ENCODE measurements at regions not wholly inside any gene's neighbourhood (a gene's known extent, or its start where the extent isn't known, plus 50 kb on each side); places are given as distances from the start of the nearest gene placed in this dataset.
"Not testable (repeated sequence)": the region's sequence is repeated elsewhere in the genome, so short reads cannot be mapped to it uniquely, and the experiment has no call there.

DNA sequence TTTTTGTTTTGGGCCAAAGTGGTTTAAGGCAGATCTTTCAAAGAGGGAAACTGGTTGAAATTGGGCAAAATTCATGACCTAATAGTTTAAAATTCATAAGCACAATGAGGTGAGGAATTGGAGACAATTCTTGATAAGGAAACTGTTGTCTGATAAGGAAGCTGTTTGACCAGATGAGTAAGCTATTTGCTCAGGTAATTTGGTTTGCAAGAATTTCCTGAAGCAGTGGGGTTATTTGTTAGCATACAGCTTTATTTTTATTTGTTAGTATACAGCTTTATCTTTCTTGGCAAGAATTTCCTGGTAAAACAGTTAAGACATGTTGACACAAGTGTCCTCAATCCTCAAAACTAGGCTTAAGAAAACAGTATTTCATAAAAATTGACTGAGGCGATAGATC lies 559.0 kb downstream of the GALC start:
- no peak for DNase-seq (ENCODE audit: low read depth, low spot score)

DNA sequence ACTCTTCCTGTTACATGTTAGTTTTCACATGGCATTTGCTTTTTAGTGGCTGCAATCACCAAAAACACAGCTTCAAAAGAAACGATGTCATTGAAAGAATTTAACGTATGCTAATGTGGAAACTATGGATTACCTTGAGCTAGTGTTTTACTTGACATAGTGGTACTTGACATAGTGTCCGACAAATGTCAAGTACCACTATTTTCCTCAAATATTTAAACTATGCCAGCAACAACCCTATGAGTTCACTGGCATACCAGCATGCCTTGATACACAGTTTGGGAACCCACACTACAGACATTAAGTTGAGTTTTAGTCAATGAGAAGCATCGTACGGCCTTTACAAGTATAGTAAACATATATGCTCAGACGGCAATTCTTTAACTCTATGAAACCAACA lies 560.3 kb downstream of the GALC start:
- no peak for DNase-seq (ENCODE audit: low read depth, low spot score)

DNA sequence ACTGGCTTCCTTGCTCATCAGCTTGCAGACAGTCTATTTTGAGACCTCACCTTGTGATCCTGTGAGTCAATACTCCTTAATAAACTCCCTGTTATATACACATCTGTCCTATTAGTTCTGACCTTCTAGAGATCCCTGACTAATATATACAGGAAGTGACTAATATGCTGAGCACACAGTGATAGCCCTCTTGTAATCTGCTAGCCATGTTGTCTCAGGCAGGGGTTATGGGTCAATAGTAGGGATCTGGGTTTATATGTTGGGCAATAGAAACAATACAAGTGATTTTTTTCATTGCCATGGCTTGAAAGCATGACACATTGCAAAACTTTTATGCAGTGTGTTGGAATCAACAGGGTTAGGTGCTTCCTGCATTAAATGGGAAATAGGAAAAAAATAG lies 562.2 kb downstream of the GALC start:
- no peak for DNase-seq (ENCODE audit: low read depth, low spot score)

DNA sequence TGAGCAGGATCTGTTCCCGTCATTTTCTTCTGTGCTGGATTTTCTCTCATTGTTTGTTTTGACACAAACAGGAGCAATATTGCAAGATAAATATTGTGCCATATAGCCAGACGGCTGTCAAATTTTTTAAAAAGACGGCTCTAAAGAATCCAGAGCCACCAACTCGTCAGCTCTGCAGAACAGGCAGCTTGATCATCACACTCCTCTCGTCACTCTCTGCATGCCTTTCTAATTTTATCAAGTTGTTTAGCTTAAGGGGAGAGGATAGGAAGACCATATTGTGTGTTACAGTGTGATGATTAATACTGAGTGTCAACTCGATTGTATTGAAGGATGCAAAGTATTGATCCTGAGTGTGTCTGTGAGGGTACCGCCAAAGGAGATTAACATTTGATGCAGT lies 562.8 kb downstream of the GALC start:
- DNase-seq (ENCODE audit: low read depth, low spot score) = no peak

DNA sequence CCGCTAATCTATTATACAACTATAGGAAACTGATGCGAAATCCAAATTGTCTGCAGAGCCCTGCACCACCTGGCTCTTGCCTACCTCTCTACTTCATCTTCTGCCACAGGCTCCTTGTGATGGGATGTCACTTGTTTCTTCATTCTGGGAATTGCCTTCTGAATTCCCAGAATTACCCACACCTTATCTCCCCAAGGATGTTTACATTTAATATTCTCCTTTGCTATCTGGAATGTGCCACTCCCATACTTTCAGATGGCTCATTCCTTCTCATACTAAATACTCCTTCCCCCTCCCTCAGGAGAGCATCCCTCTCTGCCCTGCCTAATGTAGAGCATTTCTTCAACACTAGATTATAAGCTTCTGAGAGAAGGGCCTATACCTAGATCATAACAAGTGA lies 573.1 kb downstream of the GALC start:
- no peak for DNase-seq (ENCODE audit: low read depth, low spot score)

DNA sequence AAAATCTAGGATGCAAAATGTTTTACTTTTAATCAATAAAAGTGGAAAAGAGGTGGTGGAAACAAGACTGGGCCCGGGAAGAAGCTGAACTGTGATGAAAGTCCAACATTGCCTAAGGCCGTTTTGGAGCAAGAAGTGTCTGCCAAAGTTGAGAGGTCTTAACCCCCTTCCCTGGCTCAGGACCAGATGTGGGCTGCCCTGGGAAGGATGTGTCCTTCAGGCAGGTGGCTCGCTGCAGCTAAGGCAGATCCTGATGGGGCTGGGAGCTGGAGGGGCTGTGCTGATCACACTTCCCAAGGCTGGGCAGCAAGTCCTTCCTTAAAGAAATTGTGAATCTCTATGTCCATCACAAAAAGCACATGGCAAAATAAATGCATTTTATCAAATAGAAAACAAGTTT lies 581.6 kb downstream of the GALC start:
- no peak for DNase-seq (ENCODE audit: low read depth, low spot score)

DNA sequence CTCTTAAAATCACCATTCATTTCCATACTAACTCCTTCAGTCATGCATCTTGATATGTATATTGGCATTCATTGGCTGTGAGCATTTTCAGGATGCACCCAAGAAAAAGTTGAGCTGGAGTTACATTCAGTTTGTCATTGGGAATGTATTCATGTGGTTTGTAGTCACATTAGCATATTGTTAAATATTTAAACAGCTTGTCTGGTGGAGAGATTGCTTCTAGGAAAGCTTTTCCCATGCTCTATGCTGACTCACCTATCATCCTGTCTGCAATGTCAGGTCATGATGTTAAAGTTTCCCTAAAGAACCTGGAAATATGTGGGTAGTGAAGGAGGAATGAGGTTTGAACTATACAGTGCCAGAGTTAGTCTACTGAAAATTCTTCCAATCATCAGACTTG lies 583.6 kb downstream of the GALC start:
- DNase-seq (ENCODE audit: low read depth, low spot score) = no peak

DNA sequence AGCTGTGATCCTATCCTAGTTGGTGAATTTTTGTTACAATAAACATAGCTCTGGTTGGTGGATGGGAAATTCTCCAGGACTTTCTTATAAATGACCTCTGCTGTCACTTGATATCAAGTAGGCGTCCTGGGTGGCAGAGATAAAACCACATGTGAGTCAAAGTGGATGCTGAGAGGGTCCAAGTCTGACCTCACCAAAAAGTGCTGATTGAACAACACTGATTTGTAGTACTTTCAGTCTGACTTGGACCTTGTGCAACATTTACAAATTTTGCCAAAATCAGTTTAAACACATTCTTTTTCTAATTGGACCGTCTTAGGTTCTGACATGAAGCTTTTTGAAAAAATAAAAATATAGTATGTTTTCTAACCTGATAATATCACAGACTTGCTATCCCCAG lies 585.6 kb downstream of the GALC start:
- no peak for DNase-seq (ENCODE audit: low read depth, low spot score)

DNA sequence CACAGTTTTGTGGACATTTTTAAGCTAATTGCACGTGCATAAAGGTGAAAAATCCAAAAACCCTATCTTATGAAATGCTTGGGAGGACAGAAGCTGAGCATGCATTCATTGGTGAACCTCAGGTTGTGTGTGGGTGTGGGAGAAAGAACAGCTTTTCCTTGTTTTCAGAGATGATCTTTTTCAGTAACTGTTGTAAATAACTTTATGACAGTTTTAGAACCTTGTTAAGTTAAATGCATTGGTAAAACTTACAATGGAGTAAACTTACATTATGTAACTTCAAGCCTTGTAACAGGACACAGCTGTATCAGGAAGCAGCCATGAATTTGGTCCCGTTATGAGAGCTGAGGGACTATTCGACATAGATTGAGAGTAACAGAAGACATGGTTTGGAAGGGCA lies 587.4 kb downstream of the GALC start:
- DNase-seq (ENCODE audit: low read depth, low spot score) = no peak

DNA sequence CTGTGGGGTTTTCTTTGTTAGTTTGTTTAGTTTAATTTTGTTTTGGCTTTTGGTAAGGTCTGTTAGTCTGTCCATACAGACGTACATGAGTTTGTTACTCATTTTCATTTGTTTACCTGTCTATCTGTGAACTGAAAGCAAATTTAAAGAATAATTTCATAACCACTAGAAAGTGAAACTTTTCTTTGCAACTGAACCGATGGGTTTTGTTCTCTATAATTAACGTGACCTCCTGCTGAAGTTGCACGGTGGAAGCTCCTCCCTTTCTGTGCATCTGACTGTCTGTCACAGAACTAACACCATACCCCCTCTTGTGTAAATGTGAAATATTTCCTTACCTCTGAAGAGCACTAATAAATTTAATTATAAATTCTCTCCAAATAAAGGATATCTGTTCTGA lies 595.5 kb downstream of the GALC start:
- no peak for DNase-seq (ENCODE audit: low read depth, low spot score)

DNA sequence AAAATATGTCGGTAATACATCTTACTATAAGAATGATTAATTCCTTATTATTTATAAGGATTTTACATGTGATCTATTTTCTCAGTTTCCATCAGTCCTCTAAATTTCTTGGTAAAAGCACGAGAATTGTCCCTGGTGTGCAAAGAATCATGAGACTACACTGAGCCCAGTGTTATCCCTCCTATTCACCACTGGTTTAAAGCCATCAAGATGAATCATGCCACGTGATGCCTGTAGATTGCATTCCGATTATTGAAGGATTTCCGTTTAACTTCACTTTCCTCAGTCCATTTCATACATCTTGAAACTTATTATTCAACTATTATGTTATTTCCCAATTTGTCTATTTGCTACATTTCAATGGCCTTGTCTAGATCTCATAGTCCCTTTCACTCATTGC lies 601.9 kb downstream of the GALC start:
- no peak for DNase-seq (ENCODE audit: low read depth, low spot score)

DNA sequence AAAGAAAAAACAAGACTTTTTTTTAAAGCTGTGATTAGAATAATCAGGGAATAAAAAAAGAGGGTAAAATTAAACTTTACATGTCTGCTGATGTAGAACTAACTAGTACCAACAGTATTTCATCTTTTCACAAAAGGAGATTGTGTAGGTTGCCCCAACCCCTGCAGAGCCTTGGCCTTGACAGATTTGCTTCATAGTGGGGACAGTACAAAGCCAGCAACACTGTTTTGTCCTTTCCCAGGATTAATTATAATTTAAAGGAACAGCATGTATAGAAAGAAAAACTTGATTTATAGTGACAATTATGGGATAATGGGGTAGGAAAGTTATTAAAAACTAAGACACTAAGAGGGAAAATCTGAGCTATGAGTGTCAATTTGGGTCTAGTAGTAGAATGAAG lies 604.0 kb downstream of the GALC start:
- DNase-seq (ENCODE audit: low read depth, low spot score) = no peak

DNA sequence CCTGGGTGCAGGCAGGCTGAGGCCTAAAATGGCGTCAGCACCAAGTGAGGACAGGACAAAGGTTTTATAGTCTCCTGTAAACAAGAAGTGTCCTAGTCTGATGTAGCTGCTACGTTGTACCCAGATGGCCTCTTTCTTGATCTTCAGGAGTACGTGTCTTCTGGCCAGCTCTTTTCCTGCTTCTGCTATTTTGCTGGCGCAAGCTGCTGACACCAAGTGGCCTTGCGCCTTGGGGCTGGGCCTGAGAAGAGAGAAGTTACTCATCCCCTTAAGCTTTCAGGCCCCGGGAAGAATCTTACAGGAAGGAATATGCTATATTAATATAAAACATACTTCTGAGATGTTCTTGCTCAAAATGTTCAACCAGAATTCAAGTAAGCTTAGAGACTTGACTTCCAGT lies 605.2 kb downstream of the GALC start:
- no peak for DNase-seq (ENCODE audit: low read depth, low spot score)

DNA sequence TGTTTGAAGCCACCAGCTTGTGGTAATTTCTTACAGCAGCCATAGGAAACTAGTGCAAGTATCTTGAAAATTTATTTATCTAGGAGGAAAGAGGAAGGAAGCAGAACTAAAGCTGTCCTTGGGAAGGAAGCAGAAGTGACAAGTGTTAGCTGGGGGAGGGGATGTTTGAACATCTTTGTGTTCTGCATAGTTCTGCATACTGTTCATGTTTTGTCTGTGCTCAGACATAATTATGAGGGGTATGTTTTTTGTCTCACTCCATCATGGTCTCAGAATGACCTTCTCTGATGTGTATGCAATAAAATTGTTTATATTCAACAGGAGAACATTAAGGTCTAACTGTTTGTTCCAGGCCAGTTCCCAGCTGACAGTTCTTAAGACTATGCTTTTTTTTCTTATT lies 606.5 kb downstream of the GALC start:
- no peak for DNase-seq (ENCODE audit: low read depth, low spot score)

DNA sequence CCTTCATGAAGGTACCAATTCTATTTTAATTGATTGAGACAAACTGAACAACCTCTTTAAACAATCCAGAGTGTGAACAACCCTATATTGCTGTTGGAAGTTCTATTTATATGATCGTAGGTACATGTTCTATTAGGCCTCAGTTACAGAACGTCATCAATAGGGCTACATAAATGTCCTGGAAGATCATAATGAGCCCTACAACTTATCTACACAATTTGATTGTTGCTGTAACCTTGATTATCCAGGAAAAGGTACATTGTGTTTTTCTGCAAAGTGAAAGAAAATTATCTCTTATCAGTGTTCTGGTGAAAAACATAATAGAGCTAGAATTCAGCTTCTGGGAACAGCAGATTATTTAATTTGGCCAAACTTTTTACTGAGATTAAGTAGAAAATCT lies 612.9 kb downstream of the GALC start:
- no peak for DNase-seq (ENCODE audit: low read depth, low spot score)

DNA sequence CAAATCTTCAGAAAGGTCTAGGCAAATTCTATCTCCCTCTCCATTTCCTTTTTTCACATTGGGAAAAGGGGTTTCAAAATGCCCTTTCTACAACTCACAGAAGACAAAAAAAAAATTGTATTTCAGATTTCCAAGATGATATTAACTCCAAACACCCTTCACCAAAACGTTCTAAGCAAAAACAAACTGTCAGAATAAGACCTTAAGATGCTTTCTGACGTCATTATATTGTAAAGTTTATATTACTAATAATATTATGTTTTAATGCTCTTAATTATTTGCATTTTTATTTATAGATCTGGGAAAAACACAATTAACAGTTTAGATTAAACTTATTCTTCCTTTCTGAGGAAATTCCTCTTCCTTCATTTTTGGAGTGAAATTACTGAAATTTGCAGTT lies 624.2 kb downstream of the GALC start:
- no peak for DNase-seq (ENCODE audit: low read depth, low spot score)

DNA sequence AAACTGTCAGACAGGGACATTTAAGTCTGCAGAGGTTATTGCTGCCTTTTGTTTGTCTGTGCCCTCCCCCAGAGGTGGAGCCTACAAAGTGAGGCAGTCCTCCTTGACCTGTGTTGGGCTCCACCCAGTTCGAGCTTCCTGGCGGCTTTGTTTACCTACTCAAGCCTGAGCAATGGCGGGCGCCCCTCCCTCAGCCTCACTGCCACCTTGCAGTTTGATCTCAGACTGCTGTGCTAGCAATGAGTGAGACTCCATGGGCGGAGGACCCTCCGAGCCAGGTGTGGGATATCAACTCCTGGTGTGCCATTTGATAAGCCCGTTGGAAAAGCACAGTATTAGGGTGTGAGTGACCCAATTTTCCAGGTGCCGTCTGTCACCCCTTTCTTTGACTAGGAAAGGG lies 632.7 kb downstream of the GALC start:
- DNase-seq (ENCODE audit: low read depth, low spot score) = not testable (repeated sequence)

DNA sequence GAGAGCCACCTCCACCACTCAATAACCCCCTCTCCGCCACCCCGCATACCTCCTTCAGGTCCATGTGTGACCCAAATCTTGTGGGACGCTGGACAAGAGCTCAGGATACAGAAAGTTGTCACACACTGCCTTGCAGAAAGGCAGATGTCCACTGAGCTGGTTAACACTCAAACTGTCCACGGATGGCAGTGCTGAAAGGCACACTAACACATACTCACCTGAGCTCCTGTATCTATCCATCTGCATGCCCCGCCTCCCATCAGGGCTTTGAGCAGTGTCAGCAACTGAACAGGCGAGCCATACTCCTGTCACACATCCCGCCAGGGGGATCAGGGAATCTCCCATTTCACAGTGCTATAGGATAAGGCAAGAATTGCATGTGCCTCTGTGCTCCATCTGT lies 642.0 kb downstream of the GALC start:
- DNase-seq (ENCODE audit: low read depth, low spot score) = no peak

DNA sequence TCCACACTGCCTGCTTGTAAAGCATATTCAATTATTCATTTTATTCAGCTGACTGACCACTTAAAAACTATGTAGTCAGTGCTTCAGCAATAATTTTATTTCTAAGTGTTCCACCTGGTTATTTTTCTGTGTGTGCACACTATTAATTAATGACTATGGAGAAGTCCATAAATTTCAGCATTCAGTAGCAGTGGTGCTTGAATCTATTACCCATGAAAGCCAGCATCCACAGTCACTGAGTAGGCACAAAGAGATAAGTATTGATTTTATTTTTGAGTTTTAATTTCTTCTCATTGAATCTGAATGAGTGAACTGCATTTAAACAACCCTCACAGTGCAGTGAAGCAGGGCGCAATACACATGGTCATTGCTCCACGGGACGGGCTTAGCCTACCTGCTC lies 643.1 kb downstream of the GALC start:
- DNase-seq (ENCODE audit: low read depth, low spot score) = no peak

DNA sequence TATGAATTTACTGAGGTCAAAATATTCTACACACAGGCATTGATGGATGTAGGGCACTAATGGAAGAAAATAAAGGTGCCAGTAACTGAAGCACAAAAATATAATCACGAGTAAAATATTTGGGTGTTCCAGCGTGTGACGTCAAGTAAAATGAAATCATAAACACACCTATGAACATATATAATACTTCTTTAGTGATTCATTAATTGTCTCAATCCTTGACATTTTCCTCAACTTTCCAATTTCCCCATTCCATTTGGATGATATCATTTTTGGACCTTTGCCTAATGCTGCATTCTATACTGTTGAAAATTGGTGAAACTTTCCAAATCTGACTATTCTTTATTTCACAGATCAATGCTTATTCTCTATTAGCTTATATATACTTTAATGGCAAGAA lies 649.3 kb downstream of the GALC start:
- DNase-seq (ENCODE audit: low read depth, low spot score) = no peak

DNA sequence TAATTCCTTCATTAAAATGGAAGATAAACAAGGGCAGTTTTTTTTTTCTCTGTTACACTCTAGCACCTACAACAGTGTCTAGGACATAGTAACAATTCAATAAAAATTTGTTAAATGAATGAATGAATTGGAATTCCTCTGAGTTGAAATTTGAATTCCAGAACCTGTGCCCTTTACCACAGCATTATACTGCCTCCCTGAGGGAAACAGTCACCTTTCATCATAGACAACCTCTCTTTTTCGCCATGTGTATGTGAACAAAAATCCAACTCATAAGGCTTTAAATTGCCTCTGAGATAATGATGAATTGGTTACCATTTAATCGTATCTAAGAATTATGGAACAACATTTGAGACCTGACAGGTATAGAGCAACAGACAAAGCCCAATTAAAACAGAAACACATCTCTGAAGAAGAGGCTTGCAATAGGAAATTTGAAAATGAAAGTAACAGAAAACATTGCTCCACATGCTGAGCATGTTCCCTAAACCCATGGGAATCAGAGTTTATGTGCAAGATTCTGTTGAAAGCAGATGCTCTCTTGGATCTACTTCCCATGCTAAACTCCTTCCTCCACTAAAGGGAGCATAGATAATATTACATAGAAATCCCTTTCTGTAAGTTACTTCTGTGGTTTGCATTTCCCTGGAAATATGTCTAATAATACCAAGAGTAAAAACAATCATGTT lies 657.8 kb downstream of the GALC start:
- DNase-seq (ENCODE audit: low read depth, low spot score) = no peak

DNA sequence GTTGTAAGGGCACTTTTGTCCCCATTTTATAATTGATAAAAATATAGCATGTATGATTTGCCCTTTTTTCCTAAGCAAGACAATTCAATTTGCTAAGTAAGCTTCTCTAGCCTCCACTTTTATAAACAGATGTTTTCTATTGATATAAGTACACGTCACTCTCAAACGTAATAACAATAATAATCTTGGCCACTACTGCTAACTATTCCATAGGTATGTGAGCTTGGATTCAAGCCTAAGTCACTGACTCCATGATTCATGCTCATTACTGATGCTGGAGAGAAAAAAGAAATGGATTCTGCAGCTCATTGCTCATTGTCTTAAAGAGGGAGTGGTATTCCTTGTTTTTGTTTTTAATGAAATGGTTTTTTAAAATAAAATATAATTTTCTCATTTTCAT lies 661.0 kb downstream of the GALC start:
- DNase-seq (ENCODE audit: low read depth, low spot score) = no peak

DNA sequence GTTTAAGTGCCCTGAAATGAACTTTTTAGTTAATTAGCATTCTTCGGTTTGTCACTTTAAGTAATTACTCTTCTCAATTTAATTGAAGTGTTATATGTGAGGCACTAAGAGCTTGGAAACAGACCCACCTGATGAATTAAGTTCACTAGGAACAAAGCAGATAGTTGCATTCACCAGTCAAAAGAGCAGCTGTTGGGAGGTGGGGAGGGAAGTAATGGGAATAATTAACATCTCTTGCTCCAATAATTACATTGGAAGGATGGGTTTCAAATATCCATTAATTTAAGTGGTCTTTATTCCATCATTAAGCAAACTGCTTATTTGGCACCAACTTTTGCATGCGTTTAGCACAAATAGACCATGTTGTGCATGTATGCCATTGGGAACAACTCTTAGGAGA lies 667.2 kb downstream of the GALC start:
- DNase-seq (ENCODE audit: low read depth, low spot score) = no peak

DNA sequence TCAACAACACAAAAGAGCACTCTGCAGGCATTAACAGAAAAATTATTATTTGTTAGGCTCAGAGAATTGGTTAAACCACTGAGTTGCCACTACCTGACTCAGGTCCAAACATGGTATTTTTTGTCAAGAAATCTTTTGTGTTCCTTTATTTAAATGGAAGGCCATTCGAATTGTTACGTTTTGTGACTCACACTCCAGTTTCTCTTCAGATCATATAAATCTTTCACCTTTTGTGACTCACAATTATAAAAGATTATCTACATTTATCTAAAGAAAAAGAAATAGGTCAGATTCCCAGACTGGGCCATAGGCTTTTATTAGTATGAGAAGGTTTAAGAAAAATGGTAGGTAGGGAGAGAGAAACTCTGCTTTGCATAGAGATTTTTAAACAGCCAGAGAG lies 669.8 kb downstream of the GALC start:
- no peak for DNase-seq (ENCODE audit: low read depth, low spot score)

All from smooth muscle cell of the brain vasculature (primary cell).